ENCODE measurements at regions not wholly inside any gene's neighbourhood (a gene's known extent, or its start where the extent isn't known, plus 50 kb on each side); places are given as distances from the start of the nearest gene placed in this dataset.

DNA sequence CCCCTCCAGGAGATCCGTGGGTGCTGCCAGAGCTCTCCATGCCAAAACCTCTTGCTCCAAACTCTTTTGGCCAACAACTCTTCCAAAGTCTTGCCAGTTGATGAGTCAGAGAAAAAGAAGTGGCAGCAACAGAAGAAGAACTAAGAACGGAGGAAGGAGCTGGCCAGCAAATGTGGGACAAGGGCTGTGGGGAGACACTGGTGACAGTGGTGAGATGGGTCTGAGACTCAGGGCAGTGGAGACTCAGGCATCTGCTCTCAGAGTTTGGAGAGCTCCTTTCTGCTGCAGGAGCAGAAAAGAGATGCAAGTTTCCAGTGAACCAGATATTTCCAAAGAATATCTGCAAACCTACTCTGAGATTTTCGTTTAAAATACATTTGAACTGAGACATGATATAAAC is 92.3 kb upstream of the SEMA6A start:
- Histone ChIP-seq H3K36me3 (ENCODE audit: control insufficient read depth in 4 of 4, insufficient read depth in 4 of 4, low read length in 4 of 4) (no peaks in the 10 kb centered on the region), H3K4me1 (ENCODE audit: control insufficient read depth in 5 of 5, insufficient read depth in 5 of 5, low read length in 5 of 5) (peaks cover 0 to 3% (median 0%) of the 10 kb centered on the region in 5 donors), H3K27ac (ENCODE audit: low read depth in 1 of 2, low read length in 1 of 2) (no peak overlapping the region), H3K4me3 (no peak overlapping the region), H3K27me3 (ENCODE audit: control insufficient read depth in 3 of 3, insufficient read depth in 3 of 3, low read length in 2 of 3) (no peaks in the 10 kb centered on the region), H3K9me3 (ENCODE audit: control insufficient read depth in 4 of 4, insufficient read depth in 3 of 4, low read length in 3 of 4) (peaks cover 0 to 6% (median 0%) of the 10 kb centered on the region in 4 donors), H3K9ac (ENCODE audit: insufficient read depth in 1 of 2, low read length in 2 of 2) (no peak overlapping the region)
- WGBS, 2 donors, result 76 to 77% methylated on average over 3 of the region's 3 CpGs
- TF ChIP-seq, protein P1, sequence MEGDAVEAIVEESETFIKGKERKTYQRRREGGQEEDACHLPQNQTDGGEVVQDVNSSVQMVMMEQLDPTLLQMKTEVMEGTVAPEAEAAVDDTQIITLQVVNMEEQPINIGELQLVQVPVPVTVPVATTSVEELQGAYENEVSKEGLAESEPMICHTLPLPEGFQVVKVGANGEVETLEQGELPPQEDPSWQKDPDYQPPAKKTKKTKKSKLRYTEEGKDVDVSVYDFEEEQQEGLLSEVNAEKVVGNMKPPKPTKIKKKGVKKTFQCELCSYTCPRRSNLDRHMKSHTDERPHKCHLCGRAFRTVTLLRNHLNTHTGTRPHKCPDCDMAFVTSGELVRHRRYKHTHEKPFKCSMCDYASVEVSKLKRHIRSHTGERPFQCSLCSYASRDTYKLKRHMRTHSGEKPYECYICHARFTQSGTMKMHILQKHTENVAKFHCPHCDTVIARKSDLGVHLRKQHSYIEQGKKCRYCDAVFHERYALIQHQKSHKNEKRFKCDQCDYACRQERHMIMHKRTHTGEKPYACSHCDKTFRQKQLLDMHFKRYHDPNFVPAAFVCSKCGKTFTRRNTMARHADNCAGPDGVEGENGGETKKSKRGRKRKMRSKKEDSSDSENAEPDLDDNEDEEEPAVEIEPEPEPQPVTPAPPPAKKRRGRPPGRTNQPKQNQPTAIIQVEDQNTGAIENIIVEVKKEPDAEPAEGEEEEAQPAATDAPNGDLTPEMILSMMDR (IDR thresholded peaks at IDR 0.05; ENCODE audit: control extremely low read depth, extremely low read depth), result no peak
- ATAC-seq (ENCODE audit: insufficient read depth, low FRiP score) (no peak), DNase-seq (no peak)

DNA sequence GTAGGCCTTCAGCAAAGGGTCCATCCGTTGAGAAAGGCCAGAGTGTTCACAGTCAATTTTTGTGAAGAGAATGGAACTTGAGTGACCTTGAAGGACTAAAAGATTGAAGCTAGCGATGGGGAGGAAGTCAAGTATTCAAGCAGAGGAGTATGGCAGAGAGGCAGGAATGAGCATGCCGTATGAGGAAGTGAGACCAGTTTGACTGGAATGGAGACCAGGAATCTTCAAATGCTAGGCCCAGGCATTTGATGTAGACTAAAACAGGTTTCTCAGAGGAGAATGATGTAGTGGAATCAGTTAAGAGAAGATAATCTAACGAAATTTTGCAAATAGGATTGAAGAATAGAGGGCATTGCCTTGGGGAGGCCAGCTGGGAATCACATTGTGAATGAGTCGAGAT is 90.4 kb upstream of the SEMA6A start:
- peaks cover 0 to 21% (median 2%) of the 10 kb centered on the region in 4 donors for H3K9me3 ChIP-seq (ENCODE audit: control insufficient read depth in 4 of 4, insufficient read depth in 3 of 4, low read length in 3 of 4)
- H3K4me3 ChIP-seq, result no peak overlapping the region
- no peak overlapping the region for H3K27ac ChIP-seq (ENCODE audit: low read depth in 1 of 2, low read length in 1 of 2)
- TF ChIP-seq, protein P1 (IDR thresholded peaks at IDR 0.05; ENCODE audit: control extremely low read depth, extremely low read depth), result no peak
- peaks cover 0 to 3% (median 0%) of the 10 kb centered on the region in 5 donors for H3K4me1 ChIP-seq (ENCODE audit: control insufficient read depth in 5 of 5, insufficient read depth in 5 of 5, low read length in 5 of 5)
- H3K9ac ChIP-seq (ENCODE audit: insufficient read depth in 1 of 2, low read length in 2 of 2), result no peak overlapping the region
- H3K36me3 ChIP-seq (ENCODE audit: control insufficient read depth in 4 of 4, insufficient read depth in 4 of 4, low read length in 4 of 4), result no peaks in the 10 kb centered on the region
- DNase-seq (no peak), ATAC-seq (ENCODE audit: insufficient read depth, low FRiP score) (no peak)
- no peaks in the 10 kb centered on the region for H3K27me3 ChIP-seq (ENCODE audit: control insufficient read depth in 3 of 3, insufficient read depth in 3 of 3, low read length in 2 of 3)
- WGBS, 2 donors, result 72 to 73% methylated on average over 5 of the region's 5 CpGs

DNA sequence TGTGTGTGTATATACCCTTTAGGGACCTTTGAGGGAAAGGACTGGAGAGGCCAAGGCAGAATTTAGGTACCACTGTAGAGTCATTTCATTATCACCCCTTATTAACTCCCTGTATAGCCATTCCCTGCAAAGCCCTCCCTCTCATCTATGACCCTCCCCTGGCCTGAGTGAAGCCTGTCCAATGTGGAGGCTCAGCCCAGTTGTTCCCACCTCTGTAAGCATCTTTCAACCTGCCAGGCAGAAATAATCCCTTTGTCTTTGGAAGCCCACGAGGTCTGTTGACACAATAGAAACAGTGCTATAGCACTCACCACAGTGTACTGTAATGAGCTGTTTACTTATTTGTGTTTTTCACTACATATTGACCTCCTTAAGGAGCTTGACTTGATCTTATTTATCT is 88.5 kb upstream of the SEMA6A start:
- Histone ChIP-seq H3K27me3 (ENCODE audit: control insufficient read depth in 3 of 3, insufficient read depth in 3 of 3, low read length in 2 of 3) (no peaks in the 10 kb centered on the region), H3K9ac (ENCODE audit: insufficient read depth in 1 of 2, low read length in 2 of 2) (no peak overlapping the region), H3K36me3 (ENCODE audit: control insufficient read depth in 4 of 4, insufficient read depth in 4 of 4, low read length in 4 of 4) (no peaks in the 10 kb centered on the region), H3K4me1 (ENCODE audit: control insufficient read depth in 5 of 5, insufficient read depth in 5 of 5, low read length in 5 of 5) (peaks cover 0 to 8% (median 0%) of the 10 kb centered on the region in 5 donors), H3K4me3 (no peak overlapping the region), H3K27ac (ENCODE audit: low read depth in 1 of 2, low read length in 1 of 2) (no peak overlapping the region), H3K9me3 (ENCODE audit: control insufficient read depth in 4 of 4, insufficient read depth in 3 of 4, low read length in 3 of 4) (peaks cover 0 to 21% (median 2%) of the 10 kb centered on the region in 4 donors)
- no peak for DNase-seq
- TF ChIP-seq, protein P1 (IDR thresholded peaks at IDR 0.05; ENCODE audit: control extremely low read depth, extremely low read depth), result no peak
- 68 to 72% methylated on average over 1 of the region's 1 CpG for WGBS, 2 donors
- ATAC-seq (ENCODE audit: insufficient read depth, low FRiP score), result no peak

DNA sequence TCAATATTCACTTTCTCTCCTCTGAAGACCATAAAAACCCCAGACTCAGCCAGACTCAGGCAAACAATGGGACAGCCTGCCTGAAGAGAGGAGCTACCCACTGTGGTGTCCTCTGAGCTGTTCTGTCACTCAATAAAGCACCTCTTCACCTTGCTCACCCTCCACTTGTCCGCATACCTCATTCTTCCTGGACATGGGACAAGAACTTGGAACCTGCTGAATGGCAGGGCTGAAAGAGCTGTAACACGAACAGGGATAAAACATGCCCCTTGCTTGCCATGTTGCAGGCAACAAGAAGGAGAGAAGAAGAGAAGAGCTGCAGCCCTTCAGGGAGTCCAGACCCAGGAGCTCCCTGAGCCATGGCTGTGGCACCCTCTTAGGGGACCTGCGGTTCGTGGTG is 86.8 kb upstream of the SEMA6A start:
- 71 to 74% methylated on average over 4 of the region's 4 CpGs for WGBS, 2 donors
- no peak overlapping the region for H3K4me3 ChIP-seq

More for the DNA sequence above, 86.8 kb upstream of the SEMA6A start:
- no peaks in the 10 kb centered on the region for H3K36me3 ChIP-seq (ENCODE audit: control insufficient read depth in 4 of 4, insufficient read depth in 4 of 4, low read length in 4 of 4)
- ATAC-seq (ENCODE audit: insufficient read depth, low FRiP score) (no peak), DNase-seq (no peak)
- H3K9ac ChIP-seq (ENCODE audit: insufficient read depth in 1 of 2, low read length in 2 of 2), result no peak overlapping the region
- TF ChIP-seq, protein P1 (IDR thresholded peaks at IDR 0.05; ENCODE audit: control extremely low read depth, extremely low read depth), result no peak
- H3K9me3 ChIP-seq (ENCODE audit: control insufficient read depth in 4 of 4, insufficient read depth in 3 of 4, low read length in 3 of 4), result peaks cover 0 to 18% (median 2%) of the 10 kb centered on the region in 4 donors
- H3K27me3 ChIP-seq (ENCODE audit: control insufficient read depth in 3 of 3, insufficient read depth in 3 of 3, low read length in 2 of 3), result no peaks in the 10 kb centered on the region
- H3K4me1 ChIP-seq (ENCODE audit: control insufficient read depth in 5 of 5, insufficient read depth in 5 of 5, low read length in 5 of 5), result peaks cover 0 to 13% (median 0%) of the 10 kb centered on the region in 5 donors
- H3K27ac ChIP-seq (ENCODE audit: low read depth in 1 of 2, low read length in 1 of 2), result no peak overlapping the region
